H1 (cell line): ENCODE measurements at regions not wholly inside any gene's neighbourhood (a gene's known extent, or its start where the extent isn't known, plus 50 kb on each side); places are given as distances from the start of the nearest gene placed in this dataset.

Experiments
- CTCF ChIA-PET: fragments of 300-600 bp; sonication (Branson Sonifier 250); formaldehyde crosslinking; loops from one replicate; lab custom pipeline; 2021; ENCODE audit not compliant: partially characterized antibody; lab: Charles Lee
- POLR2A ChIA-PET: fragments of 300-600 bp; sonication (Branson Sonifier 250); formaldehyde crosslinking; loops from one replicate; lab custom pipeline; 2021; ENCODE audit warnings: inconsistent platforms; ENCODE audit not compliant: partially characterized antibody; lab: Charles Lee
- DNase-seq, 2 experiments: peaks; one replicate each; pipeline versions ENCODE4 v3.0.0 to v3.0.0-alpha.2; 2010 to 2022; ENCODE audit warnings: low spot score in 2 of 2, low read depth in 1 of 2, mixed read lengths in 1 of 2
- FAIRE-seq: peaks from 2 replicates; lab custom pipeline; 2011; peaks lifted over from hg19 to GRCh38; lab: Jason Lieb, UNC
- H2AFZ ChIP-seq: 2 replicates; pipeline ENCODE4 v1.8.1; 2012; ENCODE audit warnings: low read length, inconsistent platforms
- H2AK5ac ChIP-seq: 2 replicates; pipeline ENCODE4 v1.6.1; 2013; ENCODE audit warnings: low read depth, low read length
- H2BK120ac ChIP-seq: replicated peaks from 2 replicates; pipeline ENCODE3; 2013; ENCODE audit warnings: low read depth, low read length, inconsistent platforms
- H2BK12ac ChIP-seq: 2 replicates; pipeline ENCODE4 v1.6.1; 2013; ENCODE audit warnings: low read depth, low read length
- H2BK15ac ChIP-seq: 2 replicates; pipeline ENCODE4 v1.6.1; 2013; ENCODE audit warnings: low read length
- H2BK20ac ChIP-seq: 2 replicates; pipeline ENCODE4 v1.6.1; 2013; ENCODE audit warnings: low read length
- H2BK5ac ChIP-seq: 2 replicates; pipeline ENCODE4 v1.6.1; 2013; ENCODE audit warnings: low read depth, low read length
- H3K14ac ChIP-seq: 2 replicates; pipeline ENCODE4 v1.6.1; 2013; ENCODE audit warnings: inconsistent platforms; ENCODE audit not compliant: insufficient read length
- H3K18ac ChIP-seq: 2 replicates; pipeline ENCODE4 v1.6.1; 2013; ENCODE audit warnings: low read length; ENCODE audit errors: extremely low read depth
- H3K23ac ChIP-seq: 2 replicates; pipeline ENCODE4 v1.6.1; 2013; ENCODE audit warnings: inconsistent platforms; ENCODE audit not compliant: insufficient read length
- H3K23me2 ChIP-seq: 2 replicates; pipeline ENCODE4 v1.6.1; 2013; ENCODE audit warnings: low read depth, low read length
- H3K27ac ChIP-seq: 2 replicates; pipeline ENCODE4 v1.6.1; 2011; ENCODE audit warnings: low read depth, low read length, inconsistent platforms
- H3K27me3 ChIP-seq, 4 experiments: replicated peaks in 1 of 4; 1 replicate in 1 of 4; 2 replicates in 3 of 4; pipeline versions ENCODE4 v1.6.1 to v1.8.1; 2011 to 2013; ENCODE audit warnings: low read length in 3 of 4, mild to moderate bottlenecking in 3 of 4, inconsistent platforms in 2 of 4, mixed read lengths in 2 of 4, moderate library complexity in 1 of 4; ENCODE audit not compliant: control insufficient read depth in 3 of 4, insufficient read depth in 3 of 4; ENCODE audit errors: extremely low read depth in 1 of 4
- H3K36me3 ChIP-seq, 4 experiments: 2 replicates each; pipeline versions ENCODE4 v1.6.1 to v1.8.1; 2011 to 2013; ENCODE audit warnings: mild to moderate bottlenecking in 4 of 4, low read length in 3 of 4, moderate library complexity in 2 of 4, control low read depth in 1 of 4, inconsistent platforms in 1 of 4; ENCODE audit not compliant: insufficient read depth in 4 of 4, control insufficient read depth in 2 of 4
- H3K4ac ChIP-seq: replicated peaks from 2 replicates; pipeline ENCODE3; 2013; ENCODE audit warnings: low read length, low read depth, mixed read lengths, inconsistent platforms; ENCODE audit not compliant: insufficient read length
- H3K4me1 ChIP-seq, 4 experiments: replicated peaks in 1 of 4; 1 replicate in 1 of 4; 2 replicates in 3 of 4; pipeline versions ENCODE4 v1.6.1 to v1.8.1; 2011 to 2013; ENCODE audit warnings: low read length in 3 of 4, inconsistent platforms in 2 of 4, mixed read lengths in 1 of 4; ENCODE audit not compliant: insufficient read depth in 4 of 4, control insufficient read depth in 3 of 4
- H3K4me2 ChIP-seq, 2 experiments: 2 replicates each; pipeline versions ENCODE4 v1.6.1 to v1.8.1; 2011 to 2013; ENCODE audit warnings: low read depth in 2 of 2, low read length in 2 of 2, control low read depth in 1 of 2, inconsistent platforms in 1 of 2, mild to moderate bottlenecking in 1 of 2; ENCODE audit not compliant: insufficient read depth in 1 of 2
- H3K4me3 ChIP-seq, 4 experiments: fragments of 200-600, 300-600 bp in 1 of 4; sonication (generic), shearing (Covaris generic), sonication (Bioruptor Twin) in 1 of 4; 2 replicates each; pipeline versions ENCODE4 v1.5.1 to v1.8.1; 2011 to 2016; ENCODE audit warnings: low read length in 4 of 4, low read depth in 3 of 4, control low read depth in 2 of 4, inconsistent platforms in 2 of 4, mild to moderate bottlenecking in 2 of 4, mixed read lengths in 1 of 4, moderate library complexity in 1 of 4; ENCODE audit not compliant: insufficient read depth in 2 of 4; ENCODE audit errors: extremely low read depth in 1 of 4
- H3K56ac ChIP-seq: replicated peaks from 2 replicates; pipeline ENCODE3; 2013; ENCODE audit warnings: low read depth, mild to moderate bottlenecking, mixed read lengths, low read length, inconsistent platforms; ENCODE audit not compliant: insufficient read length
- H3K79me1 ChIP-seq: 2 replicates; pipeline ENCODE4 v1.6.1; 2013; ENCODE audit warnings: low read depth, low read length, control low read depth
- H3K79me2 ChIP-seq, 2 experiments: 2 replicates each; pipeline versions ENCODE4 v1.6.1 to v1.8.1; 2012 to 2013; ENCODE audit warnings: low read length in 2 of 2, mild to moderate bottlenecking in 2 of 2, inconsistent platforms in 1 of 2; ENCODE audit not compliant: insufficient read depth in 2 of 2, control insufficient read depth in 1 of 2
- H3K9ac ChIP-seq, 4 experiments: replicated peaks in 1 of 4; 1 replicate in 1 of 4; 2 replicates in 3 of 4; pipeline versions ENCODE4 v1.6.1 to v1.8.1; 2011 to 2013; ENCODE audit warnings: low read depth in 3 of 4, low read length in 3 of 4, control low read depth in 2 of 4, mild to moderate bottlenecking in 2 of 4, moderate library complexity in 2 of 4, inconsistent platforms in 1 of 4; ENCODE audit errors: extremely low read depth in 1 of 4
- H3K9me3 ChIP-seq, 2 experiments: 2 replicates each; pipeline versions ENCODE4 v1.6.1 to v1.8.1; 2012 to 2013; ENCODE audit warnings: mild to moderate bottlenecking in 2 of 2, moderate library complexity in 2 of 2, control low read depth in 1 of 2, inconsistent platforms in 1 of 2, low read depth in 1 of 2, low read length in 1 of 2, mixed read lengths in 1 of 2; ENCODE audit not compliant: insufficient read depth in 2 of 2
- H4K20me1 ChIP-seq, 2 experiments: replicated peaks in 1 of 2; 2 replicates each; pipeline versions ENCODE3 to v1.8.1; 2011 to 2013; ENCODE audit warnings: inconsistent platforms in 2 of 2, low read length in 2 of 2, mild to moderate bottlenecking in 1 of 2; ENCODE audit not compliant: insufficient read depth in 2 of 2, control insufficient read depth in 1 of 2
- H4K5ac ChIP-seq: 2 replicates; pipeline ENCODE4 v1.6.1; 2013; ENCODE audit warnings: low read length, low read depth, mixed read lengths, inconsistent platforms; ENCODE audit not compliant: insufficient read length
- H4K8ac ChIP-seq: 2 replicates; pipeline ENCODE4 v1.8.0; 2013; ENCODE audit warnings: mild to moderate bottlenecking, moderate library complexity, low read length, inconsistent platforms; ENCODE audit not compliant: insufficient read depth; ENCODE audit errors: extremely low read depth
- H4K91ac ChIP-seq: replicated peaks from 2 replicates; pipeline ENCODE3; 2013; ENCODE audit warnings: low read length, mixed read lengths, inconsistent platforms; ENCODE audit not compliant: insufficient read length
- JUN ChIP-seq: IDR thresholded peaks from 2 replicates; pipeline ENCODE4 v1.6.1; 2011; ENCODE audit warnings: low read depth, mild to moderate bottlenecking, improper control_type of control experiment, low read length
- KDM1A ChIP-seq: fragments of 200-600, 300-600 bp; sonication (generic); IDR thresholded peaks from 2 replicates; pipeline ENCODE4 v1.7.1; 2016; ENCODE audit warnings: mild to moderate bottlenecking, low read length, borderline replicate concordance
- NANOG ChIP-seq: IDR thresholded peaks from 2 replicates; pipeline ENCODE4 v1.6.1; 2011; ENCODE audit warnings: low read length, low read depth, mild to moderate bottlenecking, inconsistent platforms; ENCODE audit not compliant: insufficient read depth, poor library complexity, severe bottlenecking
- SAP30 ChIP-seq: fragments of 300-600 bp; sonication (generic); IDR thresholded peaks from 2 replicates; pipeline ENCODE4 v1.7.1; 2012; ENCODE audit warnings: low read length, moderate library complexity, mild to moderate bottlenecking, inconsistent platforms; ENCODE audit not compliant: insufficient read depth, insufficient replicate concordance
- SP2 ChIP-seq: IDR thresholded peaks from 2 replicates; pipeline ENCODE4 v1.6.1; 2012; ENCODE audit warnings: mild to moderate bottlenecking, low read length, inconsistent platforms
- TEAD4 ChIP-seq: IDR thresholded peaks from 2 replicates; pipeline ENCODE4 v1.6.1; 2012; ENCODE audit warnings: low read depth, low read length, inconsistent platforms, mixed read lengths
- YY1 ChIP-seq: IDR thresholded peaks from 2 replicates; pipeline ENCODE4 v1.6.1; 2011; ENCODE audit warnings: low read depth, mild to moderate bottlenecking, low read length
- WGBS, 2 experiments: shearing (Covaris generic) in 1 of 2; methylation state at CpG; one replicate each; pipeline versions ENCODE4 v1.1.6 to v1.1.7; 2013 to 2015; ENCODE audit warnings: low lambda C conversion rate in 2 of 2, mixed read lengths in 2 of 2, inconsistent platforms in 1 of 2, low coverage in 1 of 2, missing lambda C conversion rate in 1 of 2; ENCODE audit not compliant: insufficient replicate concordance in 2 of 2, insufficient coverage in 1 of 2, insufficient read length in 1 of 2; ENCODE audit errors: extremely low coverage in 1 of 2, missing lambda C conversion rate in 1 of 2; 5-methylcytosine and 5-hydroxymethylcytosine counted together

DNA sequence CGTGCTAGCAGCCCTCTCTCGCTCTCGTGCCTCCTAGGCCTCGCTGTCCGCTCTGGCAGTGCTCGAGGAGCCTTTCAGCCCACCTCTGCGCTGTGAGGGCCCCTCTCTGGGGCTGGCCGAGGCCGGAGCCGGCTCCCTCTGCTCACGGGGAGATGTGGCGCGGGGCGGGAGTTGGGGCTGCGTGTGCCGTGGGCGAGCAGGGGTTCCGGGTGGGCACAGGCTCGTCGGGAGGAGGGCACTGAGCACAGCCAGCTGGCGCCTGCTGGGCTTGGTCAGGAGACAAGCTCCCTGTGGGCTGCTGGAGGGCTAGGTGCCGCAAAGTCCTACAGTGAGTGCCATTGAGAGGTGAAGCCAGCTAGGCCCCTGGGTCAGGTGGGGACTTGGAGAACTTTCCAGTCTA, 994.5 kb downstream of the C4orf33 start:
- H4K91ac ChIP-seq, result no peak overlapping the region
- no peak overlapping the region for H3K23ac ChIP-seq
- no peaks in the 10 kb centered on the region for H3K79me1 ChIP-seq
- ChIA-PET CTCF (interaction anchor here (0.6 to 1.5 kb wide), 2 partner anchors 10 to 308 kb away, joined by 3 read pairs; no protein-coding TSS in a partner anchor), POLR2A (no interaction called here)
- H3K4me3 ChIP-seq, result no peak overlapping the region
- H2BK12ac ChIP-seq, result no peak overlapping the region
- no peak overlapping the region for H4K5ac ChIP-seq
- H2BK5ac ChIP-seq, result no peak overlapping the region
- H3K36me3 ChIP-seq, result no peaks in the 10 kb centered on the region
- no peak overlapping the region for H3K9ac ChIP-seq
- H3K56ac ChIP-seq, result no peak overlapping the region
- FAIRE-seq, result no peak
- H4K8ac ChIP-seq, result no peak overlapping the region
- H2BK20ac ChIP-seq, result no peak overlapping the region
- H2AFZ ChIP-seq, result no peak overlapping the region
- no peak overlapping the region for H2AK5ac ChIP-seq
- no peaks in the 10 kb centered on the region for H3K27me3 ChIP-seq
- no peak overlapping the region for H3K4me2 ChIP-seq
- no peaks in the 10 kb centered on the region for H3K79me2 ChIP-seq
- H3K27ac ChIP-seq, result no peak overlapping the region
- H3K23me2 ChIP-seq, result no peaks in the 10 kb centered on the region
- no peaks in the 10 kb centered on the region for H4K20me1 ChIP-seq
- no peak overlapping the region for H3K14ac ChIP-seq
- TF ChIP-seq SAP30 (no peak), KDM1A (no peak), JUN (no peak), TEAD4 (no peak), SP2 (no peak), NANOG (no peak), YY1 (no peak)
- H3K4me1 ChIP-seq, result no peaks in the 10 kb centered on the region
- no peak overlapping the region for H3K4ac ChIP-seq
- WGBS, 2 experiments, result 94% methylated on average over 22 of the region's 22 CpGs; no CpG with 5 or more reads in 1 of the 2 experiments
- H2BK15ac ChIP-seq, result no peak overlapping the region
- DNase-seq, result no peak
- H3K9me3 ChIP-seq, result peaks cover 0 to 4% of the 10 kb centered on the region in 2 experiments; a peak in 1 of 4 replicates
- H2BK120ac ChIP-seq, result no peak overlapping the region
- H3K18ac ChIP-seq, result no peak overlapping the region
